NCI-H345 treated with DMSO at 0.1 percent for 48 hours (cell line): ENCODE measurements at regions not wholly inside any gene's neighbourhood (a gene's known extent, or its start where the extent isn't known, plus 50 kb on each side); places are given as distances from the start of the nearest gene placed in this dataset.
"Not testable (repeated sequence)": the region's sequence is repeated elsewhere in the genome, so short reads cannot be mapped to it uniquely, and the experiment has no call there.

Experiments used
- DNase-seq: peaks from one replicate; lab custom pipeline; 2025; ENCODE audit not compliant: unreplicated experiment; lab: John Stamatoyannopoulos, UW

GRCh38 chr2:5549771-5550170 lies 142.4 kb upstream of the SOX11 start:
- DNase-seq = no peak

- no peak for DNase-seq
Observed at GRCh38 chr2:5555636-5556035, 136.5 kb upstream of the SOX11 start.

GRCh38 chr2:5561006-5561405 lies 131.2 kb upstream of the SOX11 start:
- no peak for DNase-seq

GRCh38 chr2:5562426-5562825 lies 129.8 kb upstream of the SOX11 start:
- DNase-seq = no peak

GRCh38 chr2:5562865-5563264 lies 129.3 kb upstream of the SOX11 start:
- no peak for DNase-seq

GRCh38 chr2:5563411-5563810 lies 128.8 kb upstream of the SOX11 start:
- no peak for DNase-seq

- DNase-seq = no peak
Observed at GRCh38 chr2:5569256-5569655, 122.9 kb upstream of the SOX11 start.

- DNase-seq = no peak
Observed at GRCh38 chr2:5576015-5576414, 116.2 kb upstream of the SOX11 start.

GRCh38 chr2:5587766-5588165 lies 104.4 kb upstream of the SOX11 start:
- no peak for DNase-seq

- no peak for DNase-seq
Observed at GRCh38 chr2:5588601-5589000, 103.6 kb upstream of the SOX11 start.

GRCh38 chr2:5589183-5589582 lies 103.0 kb upstream of the SOX11 start:
- no peak for DNase-seq

- DNase-seq = no peak
Observed at GRCh38 chr2:5590886-5591285, 101.3 kb upstream of the SOX11 start.

- DNase-seq = no peak
Observed at GRCh38 chr2:5592916-5593315, 99.3 kb upstream of the SOX11 start.

- DNase-seq = no peak
Observed at GRCh38 chr2:5594249-5594695, 97.9 kb upstream of the SOX11 start.

- no peak for DNase-seq
Observed at GRCh38 chr2:5596868-5597267, 95.3 kb upstream of the SOX11 start.

- no peak for DNase-seq
Observed at GRCh38 chr2:5598156-5598555, 94.0 kb upstream of the SOX11 start.

- no peak for DNase-seq
Observed at GRCh38 chr2:5609201-5609600, 83.0 kb upstream of the SOX11 start.

GRCh38 chr2:5612666-5613065 lies 79.5 kb upstream of the SOX11 start:
- DNase-seq = no peak

- DNase-seq = no peak
Observed at GRCh38 chr2:5616019-5616418, 76.2 kb upstream of the SOX11 start.

GRCh38 chr2:5617358-5617757 lies 74.8 kb upstream of the SOX11 start:
- no peak for DNase-seq

GRCh38 chr2:5617796-5618195 lies 74.4 kb upstream of the SOX11 start:
- no peak for DNase-seq

- no peak for DNase-seq
Observed at GRCh38 chr2:5618271-5618670, 73.9 kb upstream of the SOX11 start.

- not testable (repeated sequence) for DNase-seq
Observed at GRCh38 chr2:5625556-5626065, 66.6 kb upstream of the SOX11 start.

- DNase-seq = not testable (repeated sequence)
Observed at GRCh38 chr2:5628484-5628883, 63.7 kb upstream of the SOX11 start.
